NCI-H446 (cell line): ENCODE measurements at regions not wholly inside any gene's neighbourhood (a gene's known extent, or its start where the extent isn't known, plus 50 kb on each side); places are given as distances from the start of the nearest gene placed in this dataset.
A peak's percentile ranks its signal among the peaks of the same experiment; 100 is the strongest.

Experiments used
- DNase-seq, 2 experiments: peaks; one replicate each; lab custom pipeline; 2025; lab: John Stamatoyannopoulos, UW

DNA sequence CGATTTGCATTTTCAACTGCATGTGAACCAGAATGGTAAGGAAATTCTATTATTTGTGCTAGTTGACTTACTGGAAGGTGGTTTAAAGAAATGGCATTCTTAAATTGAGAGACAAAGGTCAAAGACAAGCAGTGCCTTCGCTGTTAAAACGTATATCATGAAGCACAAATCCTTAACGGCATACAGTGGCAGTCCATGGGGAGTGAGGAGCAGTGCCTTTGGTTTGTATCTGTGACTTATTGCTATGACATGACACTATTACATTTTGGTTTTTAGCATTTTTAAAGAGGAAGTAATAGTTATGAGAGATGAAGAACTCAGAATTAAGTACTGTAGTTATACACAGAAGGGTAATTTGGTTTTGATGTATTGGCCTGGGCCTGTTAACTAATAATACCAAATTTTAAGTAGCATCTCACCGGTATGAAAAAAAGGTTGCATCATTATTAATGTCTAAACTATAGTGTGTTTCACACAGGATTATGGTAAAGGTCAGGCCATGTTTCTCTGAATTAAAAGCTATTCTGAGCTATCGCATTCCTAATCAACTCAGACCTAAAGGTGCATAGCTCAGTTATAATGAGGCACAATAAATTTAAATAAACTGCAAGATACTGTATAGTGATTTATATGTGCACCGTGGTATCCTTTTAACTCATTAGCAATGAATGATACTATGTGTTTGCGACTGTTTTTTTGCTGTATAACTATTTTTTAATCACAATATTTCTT is 339.8 kb upstream of the ARRDC3 start:
- DNase-seq = no peak

DNA sequence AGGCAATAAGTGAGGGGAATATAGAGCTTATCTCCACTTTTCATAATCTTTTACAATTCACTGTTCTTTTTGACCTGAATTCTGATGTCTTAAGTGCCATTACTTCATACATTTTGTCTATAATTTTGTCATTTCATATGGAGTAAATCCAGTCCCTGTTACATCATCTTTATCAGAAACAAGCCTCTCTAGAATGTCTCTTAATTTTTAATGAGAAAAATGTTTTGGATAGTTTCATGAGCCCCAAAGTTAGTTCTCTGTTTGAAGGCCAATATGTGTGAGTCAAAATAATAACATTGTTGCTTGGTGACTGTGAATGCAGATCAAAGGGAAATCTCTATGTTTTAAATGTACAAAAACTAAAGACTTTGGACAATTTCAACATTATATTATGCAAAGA is 329.6 kb upstream of the ARRDC3 start:
- no peak for DNase-seq

DNA sequence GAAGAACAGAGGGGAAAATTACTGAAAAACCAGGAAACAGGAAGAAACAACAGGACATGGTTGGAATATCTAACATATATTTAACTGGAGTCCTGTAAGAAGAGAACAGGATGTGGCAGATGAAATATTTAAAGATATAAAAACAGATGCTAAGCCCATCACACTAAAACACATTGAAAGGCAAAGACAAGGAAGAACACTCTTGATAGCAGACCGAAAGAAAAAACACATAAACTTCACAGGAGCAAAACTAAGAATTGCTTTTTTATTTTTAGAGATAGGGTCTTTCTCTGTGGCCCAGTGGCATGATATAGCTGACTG is 324.4 kb upstream of the ARRDC3 start:
- DNase-seq = no peak

DNA sequence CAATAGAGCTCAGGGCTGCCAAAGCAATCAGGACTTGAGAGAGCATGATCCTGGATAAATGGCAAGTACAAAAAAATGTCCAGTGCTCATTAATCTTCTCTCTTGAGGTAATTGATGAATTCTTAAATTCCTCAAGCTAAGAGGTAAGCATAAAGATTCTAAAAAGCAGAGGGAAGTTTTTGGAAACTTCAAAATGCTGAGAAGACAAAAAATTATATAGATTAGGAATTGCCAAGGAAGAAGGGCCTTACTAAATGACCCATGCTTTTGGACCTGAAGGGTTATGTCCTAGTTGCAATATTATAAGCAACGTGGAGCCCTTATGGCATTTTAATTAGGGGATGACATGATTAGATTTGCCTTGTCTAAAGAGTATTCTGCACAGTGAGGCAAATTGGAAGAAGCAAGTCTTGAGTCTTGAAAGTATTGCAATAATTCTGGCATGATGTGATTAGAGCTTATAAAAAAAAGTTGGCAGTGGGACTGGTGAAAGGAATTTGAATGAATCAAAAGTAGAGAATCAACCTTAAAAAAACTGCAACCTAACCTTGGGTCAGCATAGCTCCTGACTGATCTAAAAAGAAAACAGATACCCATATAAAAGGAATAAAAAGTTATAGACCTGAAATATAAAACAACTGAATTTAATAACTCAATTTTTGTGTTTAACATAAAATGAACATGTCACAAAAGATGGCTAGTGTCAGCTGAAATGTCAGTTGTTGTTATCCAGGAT is 323.8 kb upstream of the ARRDC3 start:
- DNase-seq = no peak

DNA sequence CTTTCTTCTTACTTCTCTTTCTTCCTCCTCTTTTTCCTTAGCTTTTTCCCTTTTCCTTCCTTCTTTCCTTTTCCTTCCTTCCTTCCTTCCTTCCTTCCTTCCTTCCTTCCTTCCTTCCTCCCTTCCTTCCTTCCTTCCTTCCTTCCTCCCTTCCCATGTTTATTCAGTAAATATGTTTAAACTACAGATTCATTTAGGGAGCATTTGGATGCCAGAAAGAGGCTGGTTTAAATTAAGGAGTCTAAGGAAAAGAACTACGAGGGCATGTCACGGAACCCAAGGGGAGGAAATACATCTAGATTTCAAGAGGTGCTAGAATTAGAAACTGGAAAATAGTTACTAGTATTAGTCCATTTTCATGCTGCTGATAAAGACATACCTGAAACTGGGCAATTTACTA is 320.0 kb upstream of the ARRDC3 start:
- DNase-seq = no peak

DNA sequence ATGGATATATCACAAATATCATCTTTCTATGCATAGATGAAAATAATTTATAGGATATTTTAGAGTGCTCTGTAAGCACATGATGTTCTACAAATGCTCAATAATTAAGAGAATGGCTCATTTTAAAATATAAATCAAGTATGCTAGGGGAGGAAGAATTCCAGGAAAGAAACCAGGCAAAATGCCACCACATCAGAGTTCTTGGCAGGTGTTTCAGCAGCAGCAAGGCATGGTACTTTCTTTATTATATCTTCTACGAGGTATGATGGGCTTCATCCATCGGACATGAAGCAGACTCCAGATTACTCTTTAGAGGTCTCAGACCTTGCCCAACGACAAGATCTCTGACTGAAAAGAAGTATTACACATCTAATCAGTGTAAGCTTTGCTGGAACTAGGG is 316.3 kb upstream of the ARRDC3 start:
- DNase-seq = no peak

DNA sequence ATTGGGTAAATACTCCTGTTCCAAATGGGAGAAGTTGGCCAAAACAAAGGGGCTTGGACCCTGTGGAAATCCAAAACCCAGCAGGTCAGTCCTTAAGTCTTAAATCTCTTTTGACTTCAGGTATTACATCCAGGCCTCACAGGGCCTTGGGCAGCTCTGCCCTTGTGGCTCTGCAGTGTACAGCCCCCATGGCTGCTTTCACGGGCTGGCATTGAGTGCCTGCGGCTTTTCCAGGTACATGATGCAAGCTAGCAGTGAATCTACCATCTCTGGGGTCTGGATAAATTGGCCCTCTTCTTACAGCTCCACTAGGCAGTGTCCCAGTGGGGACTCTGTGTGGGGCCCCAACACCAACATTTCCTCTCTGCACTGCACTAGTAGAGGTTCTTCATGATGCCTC is 308.5 kb upstream of the ARRDC3 start:
- DNase-seq = no peak

DNA sequence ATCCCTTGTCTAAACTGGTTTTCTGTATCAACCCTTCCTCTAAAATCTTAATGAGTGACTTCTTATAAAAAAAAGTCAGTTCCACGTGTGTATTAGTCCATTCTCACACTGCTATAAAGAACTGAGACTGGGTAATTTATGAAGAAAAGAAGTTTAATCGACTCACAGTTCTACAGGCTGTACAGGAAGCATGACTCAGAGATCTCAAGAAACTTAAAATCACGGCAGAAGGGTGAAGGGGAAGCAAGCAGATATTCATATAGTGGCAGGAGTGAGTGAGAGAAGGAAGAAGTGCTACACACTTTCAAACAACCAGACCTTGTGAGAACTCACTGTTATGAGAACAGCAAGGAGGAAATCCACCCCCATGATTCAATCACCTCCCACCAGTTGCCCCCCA is 307.8 kb upstream of the ARRDC3 start:
- no peak for DNase-seq

DNA sequence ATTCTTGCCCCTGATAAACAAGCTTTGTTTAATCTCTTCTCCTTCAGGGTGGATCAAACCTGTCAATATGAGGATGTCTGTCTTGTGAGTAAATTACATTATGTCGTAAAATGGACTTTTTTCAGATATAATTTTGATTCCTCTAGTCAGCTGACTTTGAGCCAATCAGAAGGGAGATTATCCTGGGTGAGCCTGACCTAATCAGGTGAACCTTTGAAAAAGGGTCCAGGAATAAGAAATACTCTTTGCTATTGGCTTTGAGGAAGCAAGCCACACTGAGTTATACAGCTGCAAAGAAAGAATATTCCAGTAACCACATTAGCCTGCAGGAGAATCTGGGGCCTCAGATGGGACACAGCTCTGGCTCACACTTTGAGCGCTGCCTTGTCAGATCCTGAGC is 304.3 kb upstream of the ARRDC3 start:
- no peak for DNase-seq

DNA sequence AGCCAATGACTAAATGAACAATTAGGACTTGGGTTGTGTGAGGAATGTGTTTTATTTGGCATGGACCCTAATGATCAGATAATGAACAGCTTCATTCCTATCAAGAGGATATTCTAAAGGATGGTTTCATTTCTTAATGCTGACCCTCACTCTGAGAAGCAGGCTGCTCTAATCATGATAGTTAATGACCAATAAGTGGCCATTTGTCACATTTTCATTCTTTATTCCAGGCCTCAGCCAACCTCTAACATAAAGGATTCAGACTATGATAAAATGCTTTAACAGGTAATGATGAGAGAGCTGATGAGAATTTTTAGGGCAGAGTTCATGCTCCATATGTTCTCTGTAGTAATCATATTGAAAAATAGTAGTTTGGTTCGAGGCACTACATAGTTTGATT is 301.5 kb upstream of the ARRDC3 start:
- no peak for DNase-seq

DNA sequence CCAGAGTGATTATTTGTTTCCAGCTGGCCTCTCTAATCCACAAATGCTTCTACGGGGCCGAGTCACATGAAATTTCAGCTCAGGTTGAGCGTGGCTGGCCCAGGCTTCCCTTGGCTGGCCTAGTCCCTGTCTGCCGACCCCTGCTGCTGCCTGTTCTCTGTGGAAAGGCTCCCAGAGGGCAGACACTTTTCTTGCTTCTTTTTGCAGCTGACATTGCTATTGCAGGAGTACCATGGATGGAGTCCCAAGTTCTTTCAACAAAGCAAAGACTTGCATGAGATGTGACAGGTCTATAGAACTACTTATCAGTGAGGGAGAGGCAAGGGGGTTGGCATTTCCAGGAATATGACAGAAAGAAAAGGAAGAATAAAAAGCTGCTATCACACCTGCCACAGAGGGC is 287.4 kb upstream of the ARRDC3 start:
- no peak for DNase-seq

DNA sequence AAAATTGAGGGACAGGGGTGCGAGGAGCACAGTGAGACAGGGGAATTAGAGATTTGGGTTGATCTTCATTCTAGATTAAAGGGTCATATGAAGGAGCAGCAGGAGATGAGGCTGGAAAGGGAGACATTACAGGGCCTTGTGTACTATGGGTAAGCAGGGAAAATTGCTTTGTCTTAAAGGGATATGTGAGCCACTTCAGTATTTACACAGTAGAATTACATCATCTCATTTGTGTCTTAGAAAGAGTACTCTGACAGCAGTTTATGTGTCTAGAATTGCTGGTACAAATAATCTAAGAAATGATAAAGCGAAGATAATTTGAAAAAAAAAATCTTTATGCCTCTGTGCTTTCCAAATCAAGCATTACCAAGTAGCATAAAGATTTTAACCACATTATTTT is 287.0 kb upstream of the ARRDC3 start:
- no peak for DNase-seq

DNA sequence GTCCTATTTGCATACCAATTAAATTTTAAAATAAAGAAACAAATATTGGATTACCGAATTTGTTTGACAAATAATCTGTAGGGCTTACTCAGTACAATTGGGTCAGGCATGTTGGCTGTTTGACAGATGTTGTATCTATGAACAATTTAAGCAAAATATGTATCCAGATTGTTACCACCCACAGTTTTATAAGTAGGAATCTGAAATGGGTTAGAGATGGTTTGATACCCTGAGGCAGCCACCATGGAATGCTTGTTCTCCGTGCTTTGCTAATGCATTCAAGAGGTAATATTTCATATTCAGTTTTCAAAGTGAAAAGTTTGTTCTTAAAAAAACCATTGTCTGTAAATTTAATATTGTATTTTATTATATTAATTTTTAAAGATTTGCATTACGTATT is 285.1 kb upstream of the ARRDC3 start:
- DNase-seq = no peak

DNA sequence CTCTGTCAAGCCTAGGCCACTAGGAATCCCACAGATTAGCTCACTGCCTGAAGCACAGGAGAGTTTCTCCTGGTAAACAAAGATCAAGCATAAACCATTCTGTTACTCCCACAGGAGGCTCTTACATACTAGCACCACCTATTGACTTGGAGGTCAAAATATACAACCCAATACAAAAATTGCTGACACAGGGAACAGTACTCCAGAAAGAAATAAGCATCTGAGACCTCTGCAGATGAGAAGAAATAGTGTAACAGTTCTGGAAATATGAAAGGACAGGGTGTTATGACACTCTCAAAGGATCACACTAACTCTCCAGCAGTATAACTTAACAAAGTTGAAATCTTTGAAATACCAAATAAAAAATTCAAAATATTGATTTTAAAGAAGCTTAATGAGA is 269.6 kb upstream of the ARRDC3 start:
- no peak for DNase-seq

DNA sequence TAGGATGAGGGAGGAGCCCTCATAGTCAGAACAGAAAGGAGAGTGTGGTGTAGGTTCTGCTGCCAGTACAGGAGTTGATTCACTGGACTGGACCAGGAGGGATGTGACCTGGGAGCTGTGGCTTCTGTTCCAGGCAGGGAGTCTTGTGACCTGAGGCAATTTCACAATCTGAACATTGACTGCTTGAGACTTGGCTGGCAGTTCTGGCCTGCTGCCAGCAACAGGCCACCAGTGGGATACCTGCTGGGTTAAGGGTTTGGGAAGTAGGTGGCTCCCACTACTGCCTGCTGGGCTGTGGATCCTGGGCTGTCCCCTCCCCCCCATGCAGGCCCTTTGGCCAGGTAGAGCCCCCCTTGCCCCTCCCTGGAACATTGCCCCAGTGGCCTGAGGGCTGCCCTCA is 268.6 kb upstream of the ARRDC3 start:
- peak in 1 of 2 experiments; percentile 11 for DNase-seq

DNA sequence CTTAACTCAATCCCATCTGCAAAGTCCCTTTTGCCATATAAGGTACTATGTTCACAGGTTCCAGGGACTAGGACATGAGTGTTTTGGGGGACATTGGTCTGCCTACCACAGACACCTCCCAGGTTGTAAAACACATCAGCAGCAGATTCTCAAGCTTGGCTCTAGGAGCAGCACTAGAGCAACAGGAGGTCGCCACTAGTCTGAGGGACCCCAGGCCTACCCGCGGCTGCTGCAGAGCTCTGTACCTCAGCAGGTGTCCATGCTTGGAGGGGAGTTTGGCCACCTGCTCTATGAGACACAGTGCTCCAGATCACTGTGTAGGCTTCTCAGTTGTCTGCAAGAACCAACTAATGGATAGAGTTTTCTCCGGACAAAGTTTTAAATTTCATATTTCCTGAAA is 262.2 kb upstream of the ARRDC3 start:
- no peak for DNase-seq

DNA sequence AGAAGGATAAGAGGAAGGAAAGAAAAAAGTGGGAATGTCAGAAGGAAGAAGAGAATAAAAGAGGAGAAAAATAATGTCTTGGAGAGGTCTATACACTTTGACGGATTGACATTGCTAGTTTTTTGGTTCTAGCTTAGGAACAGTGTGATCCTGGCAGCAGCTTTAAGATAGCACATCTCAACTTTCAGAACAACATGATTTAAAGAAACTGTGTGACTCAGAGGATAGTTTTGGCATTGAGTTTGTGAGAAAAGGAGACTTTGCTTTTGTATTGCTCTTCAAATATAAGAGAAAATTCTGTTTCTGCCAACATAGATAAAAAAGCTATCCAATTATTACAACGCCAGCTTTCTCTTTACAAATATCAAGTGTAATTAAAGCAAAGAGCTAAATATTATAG is 260.7 kb upstream of the ARRDC3 start:
- no peak for DNase-seq

DNA sequence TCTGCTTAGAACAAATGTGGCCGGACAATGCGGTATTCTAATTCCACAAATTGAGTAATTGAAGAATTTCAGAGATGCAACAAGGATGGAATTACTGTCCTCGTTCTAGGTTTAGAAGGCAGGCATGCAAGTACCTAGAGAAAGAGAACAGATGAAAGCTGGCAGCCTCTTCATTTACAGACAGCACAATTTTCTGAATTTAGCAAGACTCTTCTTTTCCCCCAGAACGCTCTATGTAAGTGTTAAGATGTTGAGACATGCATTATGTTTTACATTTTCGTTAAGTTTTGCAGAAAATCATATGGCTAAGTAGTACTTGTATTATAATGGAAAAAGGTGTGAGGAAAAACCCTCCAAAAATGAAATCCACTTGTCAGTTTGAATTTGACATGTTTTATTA is 259.5 kb upstream of the ARRDC3 start:
- no peak for DNase-seq

DNA sequence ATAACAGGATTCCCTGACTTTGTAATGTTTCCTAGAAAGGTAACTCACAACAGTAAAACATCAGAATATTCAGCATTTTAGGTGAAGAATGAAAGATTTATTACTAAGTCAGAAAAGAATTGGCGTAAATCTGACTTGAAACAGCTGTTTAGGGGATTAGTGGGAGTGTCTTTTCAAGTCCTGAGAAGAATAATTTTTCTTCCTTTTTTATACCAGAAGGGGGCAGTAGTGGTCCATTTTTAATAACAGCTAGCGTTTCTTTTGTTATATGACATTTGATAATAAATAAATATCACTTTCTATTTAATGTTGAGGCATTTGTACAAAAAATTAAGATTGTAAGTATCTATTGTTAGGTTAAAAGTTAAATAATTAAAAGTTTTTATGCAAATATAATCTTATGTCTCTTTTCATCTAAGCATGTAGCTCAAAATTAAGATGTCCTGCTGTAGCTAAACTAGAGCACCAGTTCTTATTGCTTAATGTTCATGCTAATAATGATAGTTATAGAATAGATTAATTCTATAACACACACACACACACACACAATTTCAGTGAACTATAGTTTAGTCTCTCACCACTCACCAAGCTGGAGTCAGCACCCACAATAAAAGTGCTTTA is 258.7 kb upstream of the ARRDC3 start:
- DNase-seq = peak; percentile 48 to 66

DNA sequence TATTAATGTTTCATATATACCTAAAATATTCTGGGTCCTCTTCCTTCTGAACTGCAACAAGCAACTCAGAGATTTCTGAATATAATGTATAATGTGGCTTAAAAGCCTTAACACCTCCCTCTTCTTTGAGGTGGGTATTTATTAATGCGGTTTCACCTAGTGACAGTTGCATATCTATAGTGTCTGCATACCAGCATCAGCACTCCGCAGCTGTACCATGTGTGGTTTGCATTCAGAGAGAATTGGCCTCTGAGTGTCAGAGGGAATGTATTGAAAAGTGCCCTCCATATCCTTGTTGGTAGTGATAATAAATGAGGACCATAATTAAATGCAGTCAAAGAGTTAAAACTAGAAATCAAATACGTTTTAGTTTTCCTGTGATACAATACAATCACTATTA is 256.6 kb upstream of the ARRDC3 start:
- no peak for DNase-seq

DNA sequence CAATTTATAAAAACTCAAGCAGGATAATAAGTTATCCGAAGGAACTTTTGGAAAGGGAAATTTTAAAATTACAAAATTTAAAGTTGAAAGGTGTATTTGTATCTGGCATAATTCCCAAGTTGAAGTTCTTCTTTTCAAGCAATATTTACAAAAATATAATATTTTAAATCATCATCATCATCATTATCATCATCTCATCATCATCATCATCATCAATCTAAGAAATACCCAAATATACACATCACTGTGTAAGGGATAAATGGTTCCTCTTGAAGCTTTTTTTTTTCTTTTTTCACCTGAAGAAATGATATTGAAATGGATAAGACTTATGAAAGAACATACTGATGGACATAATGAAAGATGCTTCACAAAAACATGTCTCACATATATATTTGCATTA is 254.9 kb upstream of the ARRDC3 start:
- DNase-seq = no peak

DNA sequence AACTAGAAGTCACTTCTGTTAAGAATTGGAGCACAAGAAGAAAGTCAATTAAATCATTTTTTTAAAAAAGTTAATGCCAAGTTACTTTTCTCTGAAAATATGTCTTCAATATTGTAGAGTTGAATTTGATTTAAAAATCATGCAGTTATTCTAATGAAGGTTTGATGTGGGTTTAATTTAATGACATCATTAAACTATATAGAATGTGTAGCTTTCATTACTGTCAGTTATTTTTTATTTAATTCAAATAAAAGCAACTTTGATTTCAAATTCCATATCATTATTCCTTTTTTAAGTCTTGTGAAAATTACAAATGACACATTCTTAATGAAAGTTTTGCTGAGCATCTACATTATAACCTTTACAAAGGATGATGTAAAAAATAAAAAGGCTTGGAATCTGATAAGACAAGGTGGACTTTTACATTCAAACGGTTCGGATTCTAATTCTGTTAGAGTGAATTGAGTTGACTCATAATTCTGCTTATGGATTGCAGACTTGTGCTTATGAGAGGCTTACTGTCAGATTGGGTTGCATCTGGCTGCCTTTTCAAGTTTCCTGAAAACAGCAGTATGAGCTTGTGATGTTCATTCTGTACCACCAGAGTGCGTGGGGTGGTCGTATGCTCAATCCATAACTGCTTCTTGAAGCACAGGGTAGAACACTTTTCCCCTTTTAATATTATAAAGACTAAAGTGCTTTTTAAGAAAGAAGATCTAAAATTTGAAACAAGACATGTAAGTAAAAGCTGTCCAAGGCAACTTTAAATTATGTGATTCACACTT is 253.0 kb upstream of the ARRDC3 start:
- no peak for DNase-seq

DNA sequence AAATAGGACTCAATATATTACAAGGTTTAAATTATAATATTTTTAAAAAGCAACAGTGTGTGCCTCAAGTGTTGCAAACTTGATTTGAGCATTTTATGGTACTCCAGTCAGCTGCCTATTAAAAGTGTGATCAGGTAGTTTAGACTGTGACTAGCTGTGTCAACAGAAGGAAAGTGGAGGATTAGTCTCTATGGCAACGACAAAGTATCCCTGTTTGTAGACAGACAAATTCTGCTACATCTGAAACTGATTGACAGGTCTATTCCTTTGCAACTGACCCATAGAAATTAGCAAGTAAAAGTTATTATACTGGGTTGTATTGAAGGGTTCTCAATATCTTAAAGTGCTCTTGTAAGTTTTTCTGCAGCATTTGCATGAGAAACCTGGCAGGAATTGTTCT is 249.8 kb upstream of the ARRDC3 start:
- no peak for DNase-seq
